Lung (tissue), 11 donors: ENCODE measurements at regions not wholly inside any gene's neighbourhood (a gene's known extent, or its start where the extent isn't known, plus 50 kb on each side); places are given as distances from the start of the nearest gene placed in this dataset.

ENCODE experiments used
- ATAC-seq: fragments of 200-7000 bp; cut with Tn5 transposase; one replicate; pipeline ENCODE4 v1.9.1; 2020; ENCODE audit warnings: moderate number of reproducible peaks; ENCODE audit not compliant: insufficient read depth, low FRiP score
- DNase-seq, 3 donors: peaks; one replicate each; pipeline ENCODE4 v3.0.0-alpha.2; 2013 to 2017
- H3K27ac ChIP-seq, 2 donors: one replicate each; pipeline ENCODE4 v1.5.1; 2013; ENCODE audit warnings: mild to moderate bottlenecking in 2 of 2, moderate library complexity in 2 of 2, control low read depth in 1 of 2, inconsistent platforms in 1 of 2, low read depth in 1 of 2, low read length in 1 of 2
- H3K27me3 ChIP-seq, 3 donors: one replicate each; pipeline ENCODE4 v1.5.1; 2013; ENCODE audit warnings: low read length in 2 of 3; ENCODE audit not compliant: control insufficient read depth in 3 of 3, insufficient read depth in 3 of 3
- H3K36me3 ChIP-seq, 4 donors: one replicate each; pipeline ENCODE4 v1.5.1; 2013; ENCODE audit warnings: low read length in 4 of 4, mild to moderate bottlenecking in 1 of 4, moderate library complexity in 1 of 4; ENCODE audit not compliant: control insufficient read depth in 4 of 4, insufficient read depth in 4 of 4
- H3K4me1 ChIP-seq, 5 donors: one replicate each; pipeline ENCODE4 v1.5.1; 2013; ENCODE audit warnings: low read length in 5 of 5, mild to moderate bottlenecking in 2 of 5, moderate library complexity in 1 of 5; ENCODE audit not compliant: control insufficient read depth in 5 of 5, insufficient read depth in 5 of 5
- H3K4me3 ChIP-seq: one replicate; pipeline ENCODE4 v1.5.1; 2013; ENCODE audit warnings: mild to moderate bottlenecking, control low read depth, moderate library complexity
- H3K9ac ChIP-seq, 2 donors: one replicate each; pipeline ENCODE4 v1.5.1; 2013; ENCODE audit warnings: low read length in 2 of 2, control low read depth in 1 of 2; ENCODE audit not compliant: insufficient read depth in 1 of 2
- H3K9me3 ChIP-seq, 4 donors: one replicate each; pipeline ENCODE4 v1.5.1; 2013; ENCODE audit warnings: low read length in 3 of 4, mild to moderate bottlenecking in 1 of 4, moderate library complexity in 1 of 4; ENCODE audit not compliant: control insufficient read depth in 4 of 4, insufficient read depth in 3 of 4
- CTCF ChIP-seq: IDR thresholded peaks from 2 replicates; pipeline ENCODE4 v1.5.1; 2012; ENCODE audit warnings: mild to moderate bottlenecking; ENCODE audit errors: control extremely low read depth, extremely low read depth
- WGBS, 2 donors: extraction: QIAGEN DNeasy Blood & Tissue Kit; methylation state at CpG; one replicate each; pipeline ENCODE4 v1.1.7; 2013; 5-methylcytosine and 5-hydroxymethylcytosine counted together
- donor health status: control.
- donor health status: control.
- donor health status: Bipolar disorder and iron deficiency.
- donor health status: healthy.
- donor health status: DM: yes; HTN: yes; CAD: no.

- Histone ChIP-seq H3K27ac (no peak overlapping the region), H3K4me1 (peaks cover 0 to 4% (median 0%) of the 10 kb centered on the region in 5 donors), H3K9ac (no peak overlapping the region), H3K4me3 (no peak overlapping the region), H3K9me3 (no peaks in the 10 kb centered on the region), H3K27me3 (peaks cover 0 to 3% (median 0%) of the 10 kb centered on the region in 3 donors), H3K36me3 (no peaks in the 10 kb centered on the region)
- ATAC-seq (no peak), DNase-seq (no peak)
- TF ChIP-seq CTCF: no peak
- WGBS, 2 donors: 65 to 85% methylated on average over 1 of the region's 1 CpG
These were observed 161.8 kb upstream of the KLF7 start for GRCh38 chr2:207327513-207327912.

GRCh38 chr2:207328944-207329386, 163.2 kb upstream of the KLF7 start:
- Histone ChIP-seq H3K4me3 (no peak overlapping the region), H3K9ac (no peak overlapping the region), H3K27ac (no peak overlapping the region), H3K4me1 (peaks cover 0 to 12% (median 0%) of the 10 kb centered on the region in 5 donors), H3K36me3 (no peaks in the 10 kb centered on the region), H3K27me3 (peaks cover 0 to 3% (median 0%) of the 10 kb centered on the region in 3 donors), H3K9me3 (no peaks in the 10 kb centered on the region)
- DNase-seq (no peak), ATAC-seq (no peak)
- no peak for TF ChIP-seq CTCF
- 41 to 55% methylated on average over 1 of the region's 1 CpG for WGBS, 2 donors

- peak overlapping the region in 1 of 2 donors; percentile 69 for H3K27ac ChIP-seq
These were observed 165.2 kb upstream of the KLF7 start for GRCh38 chr2:207330912-207331311.

More at GRCh38 chr2:207330912-207331311, 165.2 kb upstream of the KLF7 start:
- H3K4me1 ChIP-seq: peaks cover 0 to 22% (median 3%) of the 10 kb centered on the region in 5 donors
- no peaks in the 10 kb centered on the region for H3K36me3 ChIP-seq
- no peak overlapping the region for H3K9ac ChIP-seq
- peaks cover 0 to 3% (median 0%) of the 10 kb centered on the region in 3 donors for H3K27me3 ChIP-seq
- ATAC-seq (peak; percentile 53), DNase-seq (no peak)
- no peaks in the 10 kb centered on the region for H3K9me3 ChIP-seq
- TF ChIP-seq CTCF: no peak
- 59 to 78% methylated on average over 7 of the region's 7 CpGs for WGBS, 2 donors
- H3K4me3 ChIP-seq: no peak overlapping the region
